HCT116 (cell line): ENCODE measurements at regions not wholly inside any gene's neighbourhood (a gene's known extent, or its start where the extent isn't known, plus 50 kb on each side); places are given as distances from the start of the nearest gene placed in this dataset.

Experiments used
- ATAC-seq: fragments of 200-7000 bp; cut with Tn5 transposase; 2 replicates; pipeline ENCODE4 v1.9.1; 2020; ENCODE audit warnings: mild to moderate bottlenecking, moderate library complexity
- BruUV-seq: library from RNA; stranded (reverse); fragments of 400-500 nt; replicated peaks from 2 replicates; lab custom pipeline; 2021; lab: Mats Ljungman, UMichigan
- CTCF ChIA-PET: fragments of 300-600 bp; sonication (Branson Sonifier 250); formaldehyde crosslinking; loops from one replicate; lab custom pipeline; 2021; ENCODE audit warnings: antibody characterized with exemption; lab: Charles Lee
- POLR2A ChIA-PET: fragments of 300-600, 350-600 bp; sonication (Branson Sonifier 250); formaldehyde crosslinking; loops from one replicate; lab custom pipeline; 2021; ENCODE audit warnings: antibody characterized with exemption; lab: Charles Lee
- RAD21 ChIA-PET, 2 experiments: fragments of 300-600 bp; sonication (Branson Sonifier 250); formaldehyde crosslinking; loops; one replicate each; lab custom pipeline; 2023; ENCODE audit warnings: low total read pairs in 2 of 2; ENCODE audit not compliant: uncharacterized antibody in 2 of 2, unreplicated experiment in 2 of 2, low non-redundant PET in 1 of 2; lab: Charles Lee
- DNase-seq: peaks from one replicate; pipeline ENCODE4 v3.0.0-alpha.2; 2010; ENCODE audit warnings: low read depth, low spot score
- H2AFZ ChIP-seq: fragments of 200-600 bp; shearing (Covaris generic), sonication (generic); 2 replicates; pipeline ENCODE4 v1.6.1; 2017; ENCODE audit warnings: low read depth, mixed run types, mixed read lengths, antibody characterized with exemption, low read length; ENCODE audit not compliant: poor library complexity, severe bottlenecking
- H3K27ac ChIP-seq: 2 replicates; pipeline ENCODE4 v1.5.1; 2012; ENCODE audit warnings: low read depth, low read length
- H3K27me3 ChIP-seq: fragments of 200-600 bp; sonication (generic); 2 replicates; pipeline ENCODE4 v1.6.1; 2016; ENCODE audit warnings: mixed run types, low read length, mixed read lengths; ENCODE audit not compliant: insufficient read depth
- H3K36me3 ChIP-seq, 2 experiments: fragments of 200-500 bp in 1 of 2; fragments of 200-600 bp in 1 of 2; sonication (Bioruptor generic) in 1 of 2; sonication (generic) in 1 of 2; 2 replicates each; pipeline versions ENCODE4 v1.5.1 to v1.6.1; 2014 to 2016; ENCODE audit warnings: low read length in 2 of 2, inconsistent platforms in 1 of 2, mixed read lengths in 1 of 2, mixed run types in 1 of 2; ENCODE audit not compliant: insufficient read depth in 2 of 2, control insufficient read depth in 1 of 2
- H3K4me1 ChIP-seq, 2 experiments: fragments of 200-600 bp in 1 of 2; sonication (generic) in 1 of 2; 2 replicates each; pipeline versions ENCODE4 v1.5.1 to v1.6.1; 2012 to 2017; ENCODE audit warnings: low read length in 2 of 2, inconsistent platforms in 1 of 2, mild to moderate bottlenecking in 1 of 2, mixed read lengths in 1 of 2, mixed run types in 1 of 2, moderate library complexity in 1 of 2; ENCODE audit not compliant: insufficient read depth in 2 of 2, control insufficient read depth in 1 of 2
- H3K4me2 ChIP-seq: fragments of 200-600 bp; sonication (generic); 2 replicates; pipeline ENCODE4 v1.6.1; 2017; ENCODE audit warnings: mixed run types, low read length, mixed read lengths
- H3K4me3 ChIP-seq, 2 experiments: fragments of 200-600 bp in 1 of 2; sonication (generic) in 1 of 2; replicated peaks in 1 of 2; 2 replicates each; pipeline ENCODE4 v1.5.1; 2011 to 2016; ENCODE audit warnings: low read length in 2 of 2, control low read depth in 1 of 2, low read depth in 1 of 2, mild to moderate bottlenecking in 1 of 2, mixed read lengths in 1 of 2, mixed run types in 1 of 2
- H3K79me2 ChIP-seq: fragments of 200-600 bp; sonication (generic); 2 replicates; pipeline ENCODE4 v1.6.1; 2017; ENCODE audit warnings: mild to moderate bottlenecking, mixed run types, low read length, moderate library complexity, mixed read lengths; ENCODE audit not compliant: insufficient read depth
- H3K9ac ChIP-seq: fragments of 200-600 bp; sonication (generic); 2 replicates; pipeline ENCODE4 v1.6.1; 2016; ENCODE audit warnings: low read length, mixed read lengths
- H3K9me2 ChIP-seq: fragments of 200-600 bp; sonication (generic), shearing (Covaris generic); 2 replicates; pipeline ENCODE4 v1.6.1; 2017; ENCODE audit warnings: mixed run types, mild to moderate bottlenecking, moderate library complexity; ENCODE audit not compliant: insufficient read depth
- H3K9me3 ChIP-seq, 2 experiments: fragments of 200-500 bp in 1 of 2; fragments of 200-600 bp in 1 of 2; sonication (Bioruptor generic) in 1 of 2; sonication (generic) in 1 of 2; 2 replicates each; pipeline ENCODE4 v1.6.1; 2014 to 2017; ENCODE audit warnings: low read length in 2 of 2, mixed read lengths in 2 of 2, inconsistent platforms in 1 of 2, low read depth in 1 of 2, mild to moderate bottlenecking in 1 of 2, mixed run types in 1 of 2, moderate library complexity in 1 of 2; ENCODE audit not compliant: control insufficient read depth in 1 of 2, insufficient read depth in 1 of 2
- H4K20me1 ChIP-seq: fragments of 200-600 bp; sonication (generic), shearing (Covaris generic); 2 replicates; pipeline ENCODE4 v1.6.1; 2017; ENCODE audit warnings: mixed run types, mild to moderate bottlenecking, moderate library complexity; ENCODE audit not compliant: insufficient read depth
- CBX3 ChIP-seq: IDR thresholded peaks from 2 replicates; pipeline ENCODE4 v1.6.1; 2012; ENCODE audit warnings: low read depth
- JUND ChIP-seq: IDR thresholded peaks from 2 replicates; pipeline ENCODE4 v1.6.1; 2012
- POLR2A ChIP-seq: IDR thresholded peaks from 2 replicates; pipeline ENCODE4 v1.7.0; 2011; ENCODE audit warnings: borderline replicate concordance; ENCODE audit not compliant: insufficient read depth, insufficient read length; ENCODE audit errors: extremely low read depth
- POLR2AphosphoS5 ChIP-seq: IDR thresholded peaks from 2 replicates; pipeline ENCODE4 v1.6.1; 2011; ENCODE audit warnings: mild to moderate bottlenecking, low read depth, low read length, moderate library complexity
- RAD21 ChIP-seq: IDR thresholded peaks from 2 replicates; pipeline ENCODE4 v1.6.1; 2012; ENCODE audit warnings: low read depth, mild to moderate bottlenecking
- SIN3A ChIP-seq: IDR thresholded peaks from 2 replicates; pipeline ENCODE4 v1.6.1; 2012; ENCODE audit warnings: low read depth
- SP1 ChIP-seq: IDR thresholded peaks from 2 replicates; pipeline ENCODE4 v1.6.1; 2012; ENCODE audit warnings: low read depth
- SRF ChIP-seq: IDR thresholded peaks from 2 replicates; pipeline ENCODE4 v1.6.1; 2012; ENCODE audit warnings: low read depth
- TCF7L2 ChIP-seq: IDR thresholded peaks from 2 replicates; pipeline ENCODE4 v1.7.0; 2011; ENCODE audit warnings: borderline replicate concordance, inconsistent platforms; ENCODE audit not compliant: insufficient read depth, insufficient read length; ENCODE audit errors: extremely low read depth
- intact Hi-C: fragments of 100-400 bp; cut with micrococcal nuclease; formaldehyde crosslinking; loops from 2 replicates; pipeline ENCODE4 v1.10.0; 2022

- Histone ChIP-seq H3K27ac (no peak overlapping the region), H2AFZ (no peak overlapping the region)
- intact Hi-C loops = no loop called here
- TF ChIP-seq SRF (no peak), SIN3A (no peak), SP1 (no peak), CBX3 (no peak)
- TF ChIP-seq, all 23 proteins: peak for 0
- Histone ChIP-seq H3K9ac (no peak overlapping the region), H3K4me3 (no peak overlapping the region), H3K36me3 (no peaks in the 10 kb centered on the region), H3K79me2 (no peaks in the 10 kb centered on the region), H4K20me1 (no peaks in the 10 kb centered on the region), H3K27me3 (no peaks in the 10 kb centered on the region), H3K4me1 (no peaks in the 10 kb centered on the region), H3K9me2 (no peaks in the 10 kb centered on the region), H3K9me3 (peaks cover under 1 to 18% of the 10 kb centered on the region in 2 experiments; a peak in 2 of 4 replicates), H3K4me2 (no peak overlapping the region)
- BruUV-seq = no TSS peak
- ChIA-PET POLR2A (no interaction called here), RAD21 (no interaction called here), CTCF (no interaction called here)
- DNase-seq = no peak
- ATAC-seq = no peak
These were observed 83.5 kb upstream of the PPARGC1A start for GRCh38 chr4:23973308-23973855.

- TF ChIP-seq POLR2AphosphoS5 (no peak), SRF (no peak), CBX3 (no peak), TCF7L2 (no peak), JUND (no peak), POLR2A (no peak), RAD21 (no peak)
- Histone ChIP-seq H3K27me3 (no peaks in the 10 kb centered on the region), H3K27ac (no peak overlapping the region), H3K9ac (no peak overlapping the region), H3K36me3 (no peaks in the 10 kb centered on the region), H3K4me3 (no peak overlapping the region), H2AFZ (no peak overlapping the region), H3K79me2 (no peaks in the 10 kb centered on the region), H3K9me2 (no peaks in the 10 kb centered on the region), H3K4me1 (no peaks in the 10 kb centered on the region), H4K20me1 (no peaks in the 10 kb centered on the region), H3K9me3 (peaks cover 3 to 18% of the 10 kb centered on the region in 2 experiments; a peak in 2 of 4 replicates), H3K4me2 (no peak overlapping the region)
- BruUV-seq = no TSS peak
- intact Hi-C loops = no loop called here
- DNase-seq (no peak), ATAC-seq (no peak)
- ChIA-PET POLR2A (no interaction called here), RAD21 (no interaction called here), CTCF (no interaction called here)
These were observed 83.0 kb upstream of the PPARGC1A start for GRCh38 chr4:23972805-23973204.
